ENCODE measurements at regions not wholly inside any gene's neighbourhood (a gene's known extent, or its start where the extent isn't known, plus 50 kb on each side); places are given as distances from the start of the nearest gene placed in this dataset.

- TF ChIP-seq POLR2A (IDR thresholded peaks at IDR 0.05) (no peak), CTCF (IDR thresholded peaks at IDR 0.05 in 8 of 11, conservative IDR thresholded peaks at IDR 0.05 in 3 of 11) (no peak), POLR2AphosphoS5 (IDR thresholded peaks at IDR 0.05) (no peak)
These were observed 1002.4 kb upstream of the PCDH9 start for GRCh38 chr13:68232351-68233130.

Measured in spleen (tissue), 7 donors.